Body of pancreas (tissue), 4 donors: ENCODE measurements at regions not wholly inside any gene's neighbourhood (a gene's known extent, or its start where the extent isn't known, plus 50 kb on each side); places are given as distances from the start of the nearest gene placed in this dataset.
A peak's percentile ranks its signal among the peaks of the same experiment; 100 is the strongest.

Experiments
- ATAC-seq: fragments of 150-250 bp; one replicate; pipeline ENCODE4 v1.9.1; 2016
- DNase-seq, 4 donors: peaks; one replicate each; pipeline ENCODE4 v3.0.0-alpha.2; 2019
- H3K27ac ChIP-seq, 4 donors: fragments of 200-600 bp; sonication (generic); 1 replicate in 3 of 4; 2 replicates in 1 of 4; pipeline versions ENCODE4 v1.5.1 to v1.6.1; 2016 to 2019; ENCODE audit warnings: mild to moderate bottlenecking in 1 of 4, mixed read lengths in 1 of 4, moderate library complexity in 1 of 4
- H3K27me3 ChIP-seq, 2 donors: fragments of 200-600 bp; sonication (generic); one replicate each; pipeline ENCODE4 v1.6.0; 2016; ENCODE audit warnings: mild to moderate bottlenecking in 1 of 2
- H3K36me3 ChIP-seq, 2 donors: fragments of 200-600 bp; sonication (generic); replicated peaks in 1 of 2; 2 replicates each; pipeline ENCODE4 v1.5.1; 2016; ENCODE audit warnings: low read depth in 2 of 2; ENCODE audit not compliant: insufficient read depth in 1 of 2
- H3K4me1 ChIP-seq: fragments of 200-600 bp; sonication (generic); one replicate; pipeline ENCODE4 v1.6.0; 2016
- H3K4me3 ChIP-seq, 2 donors: fragments of 200-600 bp; sonication (generic); 1 replicate in 1 of 2; 2 replicates in 1 of 2; pipeline ENCODE4 v1.5.1; 2016 to 2019
- H3K9me3 ChIP-seq, 3 donors: fragments of 200-600 bp; sonication (generic); 1 replicate in 2 of 3; 2 replicates in 1 of 3; pipeline ENCODE4 v1.5.1; 2016
- POLR2A ChIP-seq, 3 donors: fragments of 450-650 bp; IDR thresholded peaks; one replicate each; pipeline ENCODE4 v1.6.1; 2016; ENCODE audit warnings: antibody characterized with exemption in 3 of 3, mild to moderate bottlenecking in 2 of 3
- WGBS, 2 donors: methylation state at CpG; one replicate each; pipeline ENCODE4 v1.1.5; 2017; 5-methylcytosine and 5-hydroxymethylcytosine counted together
- intact Hi-C: fragments of 100-400 bp; cut with DNase I; formaldehyde crosslinking; loops from one replicate; pipeline ENCODE4 v1.15.1; 2023
- TF ChIP-seq, protein P1 (sequence below), 7 experiments: fragments of 450-650 bp in 4 of 7; fragments of 200-600 bp in 3 of 7; sonication (generic) in 3 of 7; IDR thresholded peaks; one replicate each; pipeline ENCODE4 v1.5.1; 2016 to 2019; ENCODE audit warnings: antibody characterized with exemption in 7 of 7

DNA sequence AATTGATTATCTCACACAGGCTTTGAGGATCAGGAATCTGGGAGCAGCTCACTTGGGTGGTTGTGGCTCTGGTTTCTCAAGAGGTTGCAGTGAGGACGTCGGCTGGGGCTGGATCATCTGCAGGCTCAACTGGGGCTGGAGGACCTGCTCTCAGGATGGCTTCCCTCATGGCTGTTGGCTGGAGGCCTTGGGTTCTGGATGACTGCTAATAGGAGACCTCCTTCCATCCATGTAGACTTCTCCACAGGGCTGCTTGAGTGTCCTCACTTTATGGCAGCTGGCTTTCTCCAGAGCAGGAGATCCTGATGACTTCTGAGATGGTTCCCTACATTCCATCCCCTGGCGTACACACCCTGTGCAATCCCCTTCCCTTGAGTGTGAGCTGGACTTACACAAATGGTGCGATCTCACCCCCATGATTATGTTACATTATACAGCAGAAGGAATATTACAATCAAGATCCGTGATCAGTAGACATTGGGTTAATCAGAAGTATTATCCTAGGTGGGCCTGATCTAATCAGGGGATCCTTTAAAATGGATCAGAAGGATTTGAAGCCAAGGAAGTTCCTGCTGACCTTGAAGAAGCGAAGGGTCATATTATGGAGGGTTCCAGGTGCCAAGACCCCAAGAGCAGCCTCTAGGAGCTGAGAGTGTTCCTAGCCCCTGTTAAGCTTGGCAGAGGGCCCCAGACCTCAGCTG is 122.2 kb downstream of the CXCL12 start:
- H3K27ac ChIP-seq, result no peak overlapping the region

DNA sequence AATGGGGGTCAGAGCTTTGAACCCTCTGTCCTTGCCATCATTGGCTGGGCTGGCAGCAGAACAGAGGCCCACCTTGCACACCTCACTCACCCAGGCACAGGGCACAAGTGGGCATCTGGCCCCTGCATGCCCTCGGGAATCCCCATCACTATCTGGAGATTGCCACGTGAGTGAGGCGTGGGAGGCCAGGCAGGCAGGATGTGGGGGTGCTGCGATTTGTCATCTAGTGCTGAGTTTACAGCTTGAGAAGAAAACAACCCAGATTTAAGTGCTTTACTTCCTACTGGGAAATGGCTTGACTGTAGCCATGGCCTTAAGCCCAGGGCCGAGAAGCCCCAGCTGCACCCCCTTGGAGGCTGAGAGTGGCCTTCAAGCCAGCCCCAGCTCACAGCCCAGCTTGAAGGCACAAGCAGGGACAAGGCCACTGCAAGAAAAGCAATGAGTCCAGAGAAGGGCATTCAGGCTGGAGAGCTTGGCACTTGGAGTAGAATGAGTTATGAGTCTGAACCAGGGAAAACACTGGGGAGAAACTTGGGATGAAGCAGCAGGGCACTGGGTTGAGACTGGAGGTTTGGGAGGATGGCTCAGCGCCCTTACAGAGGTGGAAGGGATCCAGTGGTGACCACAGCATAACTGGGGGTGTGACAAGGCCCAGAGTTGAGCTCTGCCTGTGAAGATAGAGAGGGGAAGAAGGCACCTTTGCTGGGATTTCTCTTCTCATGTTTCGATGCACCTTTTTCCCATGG is 123.0 kb downstream of the CXCL12 start:
- ATAC-seq (peak; percentile 39), DNase-seq (peak in 1 of 4 donors; percentile 12)
- intact Hi-C loops, result no loop called here
- no peaks in the 10 kb centered on the region for H3K27me3 ChIP-seq
- WGBS, 2 donors, result 67 to 88% methylated on average over 7 of the region's 7 CpGs
- no peaks in the 10 kb centered on the region for H3K9me3 ChIP-seq
- no peak overlapping the region for H3K27ac ChIP-seq
- TF ChIP-seq, protein P1, sequence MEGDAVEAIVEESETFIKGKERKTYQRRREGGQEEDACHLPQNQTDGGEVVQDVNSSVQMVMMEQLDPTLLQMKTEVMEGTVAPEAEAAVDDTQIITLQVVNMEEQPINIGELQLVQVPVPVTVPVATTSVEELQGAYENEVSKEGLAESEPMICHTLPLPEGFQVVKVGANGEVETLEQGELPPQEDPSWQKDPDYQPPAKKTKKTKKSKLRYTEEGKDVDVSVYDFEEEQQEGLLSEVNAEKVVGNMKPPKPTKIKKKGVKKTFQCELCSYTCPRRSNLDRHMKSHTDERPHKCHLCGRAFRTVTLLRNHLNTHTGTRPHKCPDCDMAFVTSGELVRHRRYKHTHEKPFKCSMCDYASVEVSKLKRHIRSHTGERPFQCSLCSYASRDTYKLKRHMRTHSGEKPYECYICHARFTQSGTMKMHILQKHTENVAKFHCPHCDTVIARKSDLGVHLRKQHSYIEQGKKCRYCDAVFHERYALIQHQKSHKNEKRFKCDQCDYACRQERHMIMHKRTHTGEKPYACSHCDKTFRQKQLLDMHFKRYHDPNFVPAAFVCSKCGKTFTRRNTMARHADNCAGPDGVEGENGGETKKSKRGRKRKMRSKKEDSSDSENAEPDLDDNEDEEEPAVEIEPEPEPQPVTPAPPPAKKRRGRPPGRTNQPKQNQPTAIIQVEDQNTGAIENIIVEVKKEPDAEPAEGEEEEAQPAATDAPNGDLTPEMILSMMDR (IDR thresholded peaks at IDR 0.05), result no peak
- no peak for TF ChIP-seq POLR2A (IDR thresholded peaks at IDR 0.05)
- H3K4me3 ChIP-seq, result no peak overlapping the region
- H3K36me3 ChIP-seq, result no peaks in the 10 kb centered on the region
- H3K4me1 ChIP-seq, result peaks cover 9% of the 10 kb centered on the region

More for the DNA sequence above, 122.2 kb downstream of the CXCL12 start:
- no peaks in the 10 kb centered on the region for H3K9me3 ChIP-seq
- H3K4me3 ChIP-seq, result no peak overlapping the region
- ATAC-seq (no peak), DNase-seq (no peak)
- 93 to 94% methylated on average over 6 of the region's 6 CpGs for WGBS, 2 donors
- TF ChIP-seq POLR2A (IDR thresholded peaks at IDR 0.05), result no peak
- TF ChIP-seq, protein P1 (IDR thresholded peaks at IDR 0.05), result no peak
- H3K27me3 ChIP-seq, result no peaks in the 10 kb centered on the region
- H3K36me3 ChIP-seq, result no peaks in the 10 kb centered on the region
- peaks cover 9% of the 10 kb centered on the region for H3K4me1 ChIP-seq
- intact Hi-C loops, result no loop called here

DNA sequence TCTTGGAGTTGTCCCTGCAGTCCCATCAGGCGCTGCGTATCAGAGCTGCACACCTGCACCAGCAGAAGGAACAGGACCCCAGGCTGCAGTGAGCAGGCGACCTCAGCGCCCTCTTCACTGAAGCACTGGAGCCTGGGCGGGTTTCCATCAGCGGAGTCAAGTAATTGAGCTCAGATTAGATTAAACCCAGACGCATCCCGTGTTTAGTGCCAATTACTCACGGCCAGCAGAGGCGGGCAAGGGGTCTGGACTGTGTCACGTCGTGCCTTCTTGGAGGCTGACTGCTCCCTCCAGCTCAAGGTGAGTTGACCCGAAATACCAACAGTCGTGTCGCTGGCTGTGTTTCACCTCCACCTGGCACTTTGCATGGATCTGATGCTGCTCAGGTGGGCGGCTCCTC is 123.6 kb downstream of the CXCL12 start:
- intact Hi-C loops, result no loop called here
- Histone ChIP-seq H3K27me3 (no peaks in the 10 kb centered on the region), H3K4me3 (no peak overlapping the region), H3K9me3 (no peaks in the 10 kb centered on the region), H3K27ac (no peak overlapping the region), H3K4me1 (peaks cover 9% of the 10 kb centered on the region), H3K36me3 (no peaks in the 10 kb centered on the region)
- no peak for ATAC-seq
- 83 to 86% methylated on average over 1 to 16 of the region's 16 CpGs for WGBS, 2 donors
- TF ChIP-seq POLR2A (IDR thresholded peaks at IDR 0.05), result no peak
- TF ChIP-seq, protein P1 (IDR thresholded peaks at IDR 0.05), result no peak
- DNase-seq, result no peak

DNA sequence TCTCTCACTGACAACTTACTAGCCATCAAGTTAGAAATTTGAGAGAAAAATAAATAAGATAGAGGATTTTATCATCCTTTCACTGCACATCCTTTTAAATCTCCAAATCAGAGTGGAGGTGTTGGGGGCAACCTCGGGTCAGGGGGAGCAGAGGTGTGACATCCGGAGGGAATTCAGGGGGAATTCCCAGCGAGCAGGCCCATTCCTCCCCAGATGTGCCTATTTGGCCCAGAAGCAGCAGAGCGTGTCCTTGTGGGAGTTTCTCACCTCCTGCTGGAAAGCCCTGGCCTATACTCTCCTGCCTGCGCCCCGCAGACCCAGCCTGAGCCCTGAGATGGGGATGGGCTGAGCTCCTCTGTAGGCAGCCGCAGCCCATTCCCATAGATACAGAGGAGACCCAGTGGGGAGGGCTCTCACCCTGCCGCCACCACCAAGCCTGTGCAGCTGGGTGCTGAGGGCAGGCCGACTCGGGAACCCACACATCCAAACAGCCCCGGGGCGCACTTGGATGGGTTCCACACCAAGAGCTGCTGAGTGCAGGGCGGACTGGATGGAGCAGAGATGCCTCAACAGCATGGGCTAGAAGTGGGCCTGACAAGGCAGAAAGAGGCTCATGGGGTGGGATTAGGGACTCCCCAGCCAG is 124.5 kb downstream of the CXCL12 start:
- no peak for ATAC-seq

More for the DNA sequence above, 124.5 kb downstream of the CXCL12 start:
- peaks cover 9% of the 10 kb centered on the region for H3K4me1 ChIP-seq
- WGBS, 2 donors, result 84 to 89% methylated on average over 4 to 13 of the region's 13 CpGs
- no peak for DNase-seq
- no peak overlapping the region for H3K4me3 ChIP-seq
- H3K9me3 ChIP-seq, result no peaks in the 10 kb centered on the region
- no peak for TF ChIP-seq POLR2A (IDR thresholded peaks at IDR 0.05)
- TF ChIP-seq, protein P1 (IDR thresholded peaks at IDR 0.05), result no peak
- intact Hi-C loops, result no loop called here
- H3K36me3 ChIP-seq, result no peaks in the 10 kb centered on the region
- H3K27ac ChIP-seq, result no peak overlapping the region
- no peaks in the 10 kb centered on the region for H3K27me3 ChIP-seq
